GM12874 (cell line): ENCODE measurements at regions not wholly inside any gene's neighbourhood (a gene's known extent, or its start where the extent isn't known, plus 50 kb on each side); places are given as distances from the start of the nearest gene placed in this dataset.

ENCODE experiments used
- CTCF ChIP-seq: IDR thresholded peaks from 2 replicates; pipeline ENCODE4 v1.5.1; 2011; ENCODE audit warnings: low read depth, mild to moderate bottlenecking, control low read depth, low read length, moderate library complexity; ENCODE audit not compliant: insufficient read depth

- TF ChIP-seq CTCF: no peak
Observed at GRCh38 chr2:126059379-126059778, 596.6 kb upstream of the GYPC start.

GRCh38 chr2:126085011-126085795 is 570.8 kb upstream of the GYPC start:
- no peak for TF ChIP-seq CTCF

DNA sequence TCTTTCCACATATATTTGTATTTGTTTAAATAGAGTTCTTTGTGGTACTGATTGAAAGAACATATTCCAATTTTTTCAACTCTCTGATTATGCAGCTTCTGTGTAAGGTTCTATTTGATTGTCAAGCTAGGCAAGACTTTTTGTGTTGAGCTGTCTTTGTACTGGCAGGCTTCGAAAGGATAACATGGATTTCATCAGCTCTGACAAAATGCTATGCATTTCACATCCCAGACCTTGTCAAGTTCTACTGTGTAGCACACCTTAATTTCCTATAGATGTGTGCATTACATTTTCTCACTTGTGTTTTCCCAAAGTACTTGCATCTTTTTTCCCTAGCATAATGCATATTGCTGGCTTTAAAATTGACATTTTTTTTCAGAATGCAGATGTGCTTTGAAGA is 555.0 kb upstream of the GYPC start:
- no peak for TF ChIP-seq CTCF

- no peak for TF ChIP-seq CTCF
Observed at GRCh38 chr2:126106006-126106405, 550.0 kb upstream of the GYPC start.

- no peak for TF ChIP-seq CTCF
Observed at GRCh38 chr2:126107883-126108282, 548.1 kb upstream of the GYPC start.

DNA sequence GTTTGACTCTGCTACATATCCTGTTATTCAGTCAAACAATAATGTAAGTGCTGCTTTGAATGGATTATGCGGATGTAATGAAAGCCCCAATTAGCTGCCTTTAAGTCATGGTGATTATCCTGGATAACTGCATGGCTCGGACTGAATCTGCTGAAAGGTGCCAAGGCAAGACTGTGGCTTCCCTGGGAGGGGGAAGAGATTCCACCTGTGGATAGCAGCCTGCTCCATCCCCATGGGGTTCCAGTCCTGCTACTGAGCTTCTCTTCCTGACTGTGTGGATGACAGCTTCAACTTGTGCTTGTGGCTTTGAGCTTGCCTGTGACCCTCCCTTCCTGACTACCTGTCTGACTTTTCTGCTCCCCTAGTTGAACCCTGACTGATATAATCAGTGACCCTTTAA is 540.0 kb upstream of the GYPC start:
- no peak for TF ChIP-seq CTCF

DNA sequence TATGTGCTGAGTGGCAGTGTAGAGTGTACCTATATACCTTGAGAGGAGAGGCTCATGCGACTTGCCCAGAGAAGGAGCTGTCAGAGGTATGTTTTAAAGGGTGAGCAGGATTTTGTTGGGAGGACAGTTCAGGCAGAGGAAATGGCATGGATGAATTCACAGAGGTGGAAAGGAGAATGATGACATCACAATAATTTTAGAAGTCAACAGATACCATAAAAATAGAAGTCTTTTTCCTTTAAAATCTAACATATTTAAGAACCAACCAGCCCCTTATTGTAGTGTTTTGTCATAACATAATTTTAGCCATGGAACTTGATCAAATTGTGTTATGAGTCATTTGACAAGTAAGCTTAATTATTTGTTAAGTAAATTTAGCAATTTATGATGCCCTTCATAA is 538.1 kb upstream of the GYPC start:
- TF ChIP-seq CTCF: no peak

GRCh38 chr2:126145752-126146151 is 510.2 kb upstream of the GYPC start:
- TF ChIP-seq CTCF: no peak
